Colonic mucosa (tissue), 4 donors: ENCODE measurements at regions not wholly inside any gene's neighbourhood (a gene's known extent, or its start where the extent isn't known, plus 50 kb on each side); places are given as distances from the start of the nearest gene placed in this dataset.

Experiments used
- DNase-seq: peaks from one replicate; pipeline ENCODE4 v3.0.0-alpha.2; 2020
- H3K27ac ChIP-seq: fragments of 200-600 bp; one replicate; pipeline ENCODE4 v1.8.0; 2021
- H3K27me3 ChIP-seq: fragments of 200-600 bp; one replicate; pipeline ENCODE4 v1.8.0; 2021
- H3K36me3 ChIP-seq: fragments of 200-600 bp; one replicate; pipeline ENCODE4 v1.8.0; 2021
- H3K4me1 ChIP-seq: fragments of 200-600 bp; one replicate; pipeline ENCODE4 v1.8.0; 2021; ENCODE audit warnings: mild to moderate bottlenecking
- H3K4me3 ChIP-seq: fragments of 200-600 bp; one replicate; pipeline ENCODE4 v1.8.0; 2021
- H3K9ac ChIP-seq, 2 donors: one replicate each; pipeline ENCODE4 v1.7.0; 2013; ENCODE audit warnings: control low read depth in 2 of 2, low read depth in 2 of 2, low read length in 2 of 2
- H3K9me3 ChIP-seq: fragments of 200-600 bp; one replicate; pipeline ENCODE4 v1.8.0; 2021
- intact Hi-C: fragments of 100-400 bp; cut with DNase I; formaldehyde crosslinking; loops from one replicate; pipeline ENCODE4 v1.14.1; 2022
- TF ChIP-seq, protein P1 (sequence below): fragments of 200-600 bp; IDR thresholded peaks from one replicate; pipeline ENCODE4 v1.8.0; 2022; ENCODE audit warnings: antibody characterized with exemption, mild to moderate bottlenecking
- donor health status: healthy.
- donor health status: DM: no; HTN: no; CAD: no.
- donor health status: DM: no; HTN: no; CAD: no.

DNA sequence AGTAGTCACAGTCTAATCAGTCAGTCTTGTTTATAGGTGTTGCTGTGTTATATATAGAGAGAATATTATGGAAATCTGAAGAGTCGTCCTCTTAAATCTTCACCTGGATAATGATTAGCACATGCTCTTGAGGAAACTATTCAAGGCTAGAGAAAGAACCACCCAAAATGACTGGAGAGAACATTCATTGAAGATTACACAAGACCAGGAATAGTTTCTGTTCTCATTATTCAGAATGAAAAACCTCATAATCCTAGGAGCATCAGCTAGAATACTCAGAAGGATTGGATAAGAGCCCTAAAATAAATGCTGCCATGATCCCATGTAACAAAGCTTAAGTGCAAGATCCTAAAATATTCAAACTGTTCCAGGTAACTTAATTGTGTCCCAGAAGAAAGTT is 278.2 kb upstream of the PREP start:
- Histone ChIP-seq H3K36me3 (no peaks in the 10 kb centered on the region), H3K9ac (no peak overlapping the region), H3K4me1 (no peaks in the 10 kb centered on the region), H3K9me3 (no peaks in the 10 kb centered on the region), H3K4me3 (no peak overlapping the region), H3K27me3 (no peaks in the 10 kb centered on the region), H3K27ac (no peak overlapping the region)
- TF ChIP-seq, protein P1, sequence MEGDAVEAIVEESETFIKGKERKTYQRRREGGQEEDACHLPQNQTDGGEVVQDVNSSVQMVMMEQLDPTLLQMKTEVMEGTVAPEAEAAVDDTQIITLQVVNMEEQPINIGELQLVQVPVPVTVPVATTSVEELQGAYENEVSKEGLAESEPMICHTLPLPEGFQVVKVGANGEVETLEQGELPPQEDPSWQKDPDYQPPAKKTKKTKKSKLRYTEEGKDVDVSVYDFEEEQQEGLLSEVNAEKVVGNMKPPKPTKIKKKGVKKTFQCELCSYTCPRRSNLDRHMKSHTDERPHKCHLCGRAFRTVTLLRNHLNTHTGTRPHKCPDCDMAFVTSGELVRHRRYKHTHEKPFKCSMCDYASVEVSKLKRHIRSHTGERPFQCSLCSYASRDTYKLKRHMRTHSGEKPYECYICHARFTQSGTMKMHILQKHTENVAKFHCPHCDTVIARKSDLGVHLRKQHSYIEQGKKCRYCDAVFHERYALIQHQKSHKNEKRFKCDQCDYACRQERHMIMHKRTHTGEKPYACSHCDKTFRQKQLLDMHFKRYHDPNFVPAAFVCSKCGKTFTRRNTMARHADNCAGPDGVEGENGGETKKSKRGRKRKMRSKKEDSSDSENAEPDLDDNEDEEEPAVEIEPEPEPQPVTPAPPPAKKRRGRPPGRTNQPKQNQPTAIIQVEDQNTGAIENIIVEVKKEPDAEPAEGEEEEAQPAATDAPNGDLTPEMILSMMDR, result no peak
- no peak for DNase-seq
- intact Hi-C loops, result no loop called here

- intact Hi-C loops, result no loop called here
- no peak for DNase-seq
- H3K4me3 ChIP-seq, result no peak overlapping the region
- H3K9ac ChIP-seq, result no peak overlapping the region
- no peaks in the 10 kb centered on the region for H3K27me3 ChIP-seq
- H3K9me3 ChIP-seq, result no peaks in the 10 kb centered on the region
- no peak overlapping the region for H3K27ac ChIP-seq
- H3K36me3 ChIP-seq, result no peaks in the 10 kb centered on the region
- TF ChIP-seq, protein P1, result no peak
- H3K4me1 ChIP-seq, result no peaks in the 10 kb centered on the region
Measured at GRCh38 chr6:105680131-105680530, 277.2 kb upstream of the PREP start.

GRCh38 chr6:105678516-105678915 is 275.6 kb upstream of the PREP start:
- no peak overlapping the region for H3K27ac ChIP-seq

DNA sequence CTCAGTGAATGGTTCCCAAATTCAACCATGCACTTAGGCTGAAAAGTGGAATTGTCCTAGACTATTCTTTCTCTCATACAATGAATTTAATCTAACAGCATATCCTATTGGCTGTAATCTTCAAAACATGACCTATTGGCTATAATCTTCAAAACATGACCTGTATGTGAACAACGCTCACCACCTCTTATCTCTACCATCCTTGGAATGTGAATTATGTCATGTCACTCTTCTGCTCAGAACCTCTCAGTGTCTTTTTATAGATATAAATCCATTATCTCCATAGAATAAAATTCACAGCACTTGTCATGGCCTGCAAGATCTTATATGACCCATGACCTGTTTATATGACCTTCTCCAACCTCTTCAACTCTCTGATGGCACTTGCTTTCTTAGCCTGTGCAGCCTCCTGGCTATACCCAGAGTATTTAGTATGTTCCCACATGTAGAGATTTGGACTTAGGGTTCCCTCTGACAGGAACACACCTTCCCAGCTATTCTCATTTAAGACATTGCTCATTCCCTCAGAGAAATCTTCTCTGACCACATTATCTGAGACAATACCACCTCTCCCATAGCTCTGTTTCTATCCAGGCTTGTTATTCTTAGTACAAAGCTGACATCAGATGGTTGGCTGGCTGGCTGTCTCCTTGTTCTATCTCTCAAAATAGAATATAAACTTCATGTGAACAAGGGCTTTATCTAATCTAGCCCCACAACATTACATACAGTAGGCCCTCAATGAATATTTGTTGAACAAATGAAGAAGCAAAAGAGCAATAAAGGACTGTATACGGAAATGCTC is 275.0 kb upstream of the PREP start:
- no peaks in the 10 kb centered on the region for H3K9me3 ChIP-seq
- intact Hi-C loops, result no loop called here
- no peaks in the 10 kb centered on the region for H3K4me1 ChIP-seq
- no peak overlapping the region for H3K9ac ChIP-seq
- H3K27me3 ChIP-seq, result no peaks in the 10 kb centered on the region
- H3K36me3 ChIP-seq, result no peaks in the 10 kb centered on the region
- no peak overlapping the region for H3K27ac ChIP-seq
- TF ChIP-seq, protein P1, result no peak
- no peak overlapping the region for H3K4me3 ChIP-seq
- DNase-seq, result no peak

More at GRCh38 chr6:105678516-105678915, 275.6 kb upstream of the PREP start:
- DNase-seq, result no peak
- Histone ChIP-seq H3K4me1 (no peaks in the 10 kb centered on the region), H3K9me3 (no peaks in the 10 kb centered on the region), H3K36me3 (no peaks in the 10 kb centered on the region), H3K27me3 (no peaks in the 10 kb centered on the region), H3K4me3 (no peak overlapping the region), H3K9ac (no peak overlapping the region)
- intact Hi-C loops, result no loop called here
- TF ChIP-seq, protein P1, result no peak

- H3K9ac ChIP-seq, result no peak overlapping the region
- H3K36me3 ChIP-seq, result no peaks in the 10 kb centered on the region
- H3K27ac ChIP-seq, result no peak overlapping the region
- intact Hi-C loops, result no loop called here
- DNase-seq, result no peak
- H3K4me1 ChIP-seq, result no peaks in the 10 kb centered on the region
- no peak overlapping the region for H3K4me3 ChIP-seq
- TF ChIP-seq, protein P1, result no peak
- H3K9me3 ChIP-seq, result no peaks in the 10 kb centered on the region
- H3K27me3 ChIP-seq, result no peaks in the 10 kb centered on the region
Measured at GRCh38 chr6:105676857-105677256, 274.0 kb upstream of the PREP start.
